ENCODE measurements at regions not wholly inside any gene's neighbourhood (a gene's known extent, or its start where the extent isn't known, plus 50 kb on each side); places are given as distances from the start of the nearest gene placed in this dataset.

GRCh38 chr15:39014682-39015081, 450.1 kb upstream of the RASGRP1 start:
- no peak overlapping the region for H3K4me2 ChIP-seq (ENCODE audit: low read length)
- no peaks in the 10 kb centered on the region for H3K79me2 ChIP-seq (ENCODE audit: low read length)
- H3K4me1 ChIP-seq (ENCODE audit: low read length) = no peaks in the 10 kb centered on the region
- no peak overlapping the region for H3K27ac ChIP-seq (ENCODE audit: low read length)
- no peak overlapping the region for H2AFZ ChIP-seq (ENCODE audit: low read depth, low read length)
- H3K4me3 ChIP-seq (ENCODE audit: low read length) = no peak overlapping the region
- H3K36me3 ChIP-seq (replicated peaks; ENCODE audit: low read depth, low read length) = no peaks in the 10 kb centered on the region
- no peak overlapping the region for H3K9ac ChIP-seq (ENCODE audit: low read length)
- no peak for TF ChIP-seq EZH2phosphoT487 (IDR thresholded peaks at IDR 0.05; ENCODE audit: low read depth)
- TF ChIP-seq CTCF (IDR thresholded peaks at IDR 0.05; ENCODE audit: low read depth, low read length) = no peak
- H4K20me1 ChIP-seq (ENCODE audit: insufficient read depth, low read length) = no peaks in the 10 kb centered on the region
- peaks cover 19% of the 10 kb centered on the region; the same call in 1 of the 2 replicates for H3K27me3 ChIP-seq (ENCODE audit: low read depth, low read length)
- H3K9me3 ChIP-seq (ENCODE audit: insufficient read depth, low read length) = no peaks in the 10 kb centered on the region

GRCh38 chr15:39016706-39017105, 452.1 kb upstream of the RASGRP1 start:
- no peaks in the 10 kb centered on the region for H3K4me1 ChIP-seq (ENCODE audit: low read length)
- H3K79me2 ChIP-seq (ENCODE audit: low read length) = no peaks in the 10 kb centered on the region
- no peaks in the 10 kb centered on the region for H3K36me3 ChIP-seq (replicated peaks; ENCODE audit: low read depth, low read length)
- TF ChIP-seq EZH2phosphoT487 (IDR thresholded peaks at IDR 0.05; ENCODE audit: low read depth) (no peak), CTCF (IDR thresholded peaks at IDR 0.05; ENCODE audit: low read depth, low read length) (no peak)
- H3K9ac ChIP-seq (ENCODE audit: low read length) = no peak overlapping the region
- H3K9me3 ChIP-seq (ENCODE audit: insufficient read depth, low read length) = no peaks in the 10 kb centered on the region
- H3K4me2 ChIP-seq (ENCODE audit: low read length) = no peak overlapping the region
- H4K20me1 ChIP-seq (ENCODE audit: insufficient read depth, low read length) = no peaks in the 10 kb centered on the region
- H3K27me3 ChIP-seq (ENCODE audit: low read depth, low read length) = peaks cover 27% of the 10 kb centered on the region; the same call in 1 of the 2 replicates
- no peak overlapping the region for H3K27ac ChIP-seq (ENCODE audit: low read length)
- no peak overlapping the region for H2AFZ ChIP-seq (ENCODE audit: low read depth, low read length)
- no peak overlapping the region for H3K4me3 ChIP-seq (ENCODE audit: low read length)

- Histone ChIP-seq H3K9ac (ENCODE audit: low read length) (no peak overlapping the region), H3K4me2 (ENCODE audit: low read length) (no peak overlapping the region), H2AFZ (ENCODE audit: low read depth, low read length) (no peak overlapping the region), H3K27ac (ENCODE audit: low read length) (no peak overlapping the region), H3K79me2 (ENCODE audit: low read length) (no peaks in the 10 kb centered on the region), H4K20me1 (ENCODE audit: insufficient read depth, low read length) (no peaks in the 10 kb centered on the region), H3K27me3 (ENCODE audit: low read depth, low read length) (peaks cover 30% of the 10 kb centered on the region; the same call in 1 of the 2 replicates), H3K9me3 (ENCODE audit: insufficient read depth, low read length) (no peaks in the 10 kb centered on the region), H3K36me3 (replicated peaks; ENCODE audit: low read depth, low read length) (no peaks in the 10 kb centered on the region), H3K4me3 (ENCODE audit: low read length) (no peak overlapping the region), H3K4me1 (ENCODE audit: low read length) (no peaks in the 10 kb centered on the region)
- no peak for TF ChIP-seq CTCF (IDR thresholded peaks at IDR 0.05; ENCODE audit: low read depth, low read length)
- no peak for TF ChIP-seq EZH2phosphoT487 (IDR thresholded peaks at IDR 0.05; ENCODE audit: low read depth)
Observed at GRCh38 chr15:39018966-39019365, 454.4 kb upstream of the RASGRP1 start.

GRCh38 chr15:39021341-39021740, 456.7 kb upstream of the RASGRP1 start:
- H3K36me3 ChIP-seq (replicated peaks; ENCODE audit: low read depth, low read length) = no peaks in the 10 kb centered on the region
- H3K9me3 ChIP-seq (ENCODE audit: insufficient read depth, low read length) = no peaks in the 10 kb centered on the region
- H3K79me2 ChIP-seq (ENCODE audit: low read length) = no peaks in the 10 kb centered on the region
- no peak overlapping the region for H3K9ac ChIP-seq (ENCODE audit: low read length)
- peaks cover 7% of the 10 kb centered on the region for H3K4me1 ChIP-seq (ENCODE audit: low read length)
- no peaks in the 10 kb centered on the region for H4K20me1 ChIP-seq (ENCODE audit: insufficient read depth, low read length)
- no peak overlapping the region for H3K4me3 ChIP-seq (ENCODE audit: low read length)
- no peak overlapping the region for H3K27ac ChIP-seq (ENCODE audit: low read length)
- no peak overlapping the region for H3K4me2 ChIP-seq (ENCODE audit: low read length)
- TF ChIP-seq CTCF (IDR thresholded peaks at IDR 0.05; ENCODE audit: low read depth, low read length) (no peak), EZH2phosphoT487 (IDR thresholded peaks at IDR 0.05; ENCODE audit: low read depth) (no peak)
- peaks cover 27% of the 10 kb centered on the region; the same call in 1 of the 2 replicates for H3K27me3 ChIP-seq (ENCODE audit: low read depth, low read length)
- H2AFZ ChIP-seq (ENCODE audit: low read depth, low read length) = no peak overlapping the region

Data from OCI-LY3 (cell line).